Head of caudate nucleus (tissue), 42 donors: ENCODE measurements at regions not wholly inside any gene's neighbourhood (a gene's known extent, or its start where the extent isn't known, plus 50 kb on each side); places are given as distances from the start of the nearest gene placed in this dataset.
"Not testable (repeated sequence)": the region's sequence is repeated elsewhere in the genome, so short reads cannot be mapped to it uniquely, and the experiment has no call there.

Experiments
- DNase-seq, 42 donors: peaks; one replicate each; pipeline versions ENCODE4 v3.0.0 to v3.0.0-alpha.2; 2020 to 2021; ENCODE audit warnings: mixed read lengths in 7 of 42
- intact Hi-C: fragments of 100-400 bp; cut with DNase I; formaldehyde crosslinking; loops from one replicate; pipeline ENCODE4 v1.15.0; 2022

DNA sequence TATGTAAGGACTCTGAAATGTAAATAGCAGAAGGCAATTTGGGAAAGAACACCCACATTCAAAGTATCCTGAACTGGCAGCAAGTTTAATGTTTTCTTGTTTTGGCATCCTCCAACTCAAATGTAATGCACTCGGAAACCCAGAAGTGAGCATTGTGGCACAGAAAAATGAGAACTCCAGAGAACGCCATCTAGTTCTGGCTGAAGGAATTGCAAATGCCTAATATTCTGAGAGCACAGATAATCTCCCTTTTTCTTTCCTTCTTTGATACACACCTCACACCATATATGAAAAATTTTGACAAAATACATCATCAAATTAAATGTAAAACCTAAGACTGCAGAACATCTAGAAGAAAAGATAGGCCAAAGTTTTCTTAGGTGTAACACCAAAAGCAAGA, 52.1 kb downstream of the PWWP3B start:
- DNase-seq = peak in 5 of 42 donors; percentile 1 to 33 (median 2)
- intact Hi-C loops = no loop called here

DNA sequence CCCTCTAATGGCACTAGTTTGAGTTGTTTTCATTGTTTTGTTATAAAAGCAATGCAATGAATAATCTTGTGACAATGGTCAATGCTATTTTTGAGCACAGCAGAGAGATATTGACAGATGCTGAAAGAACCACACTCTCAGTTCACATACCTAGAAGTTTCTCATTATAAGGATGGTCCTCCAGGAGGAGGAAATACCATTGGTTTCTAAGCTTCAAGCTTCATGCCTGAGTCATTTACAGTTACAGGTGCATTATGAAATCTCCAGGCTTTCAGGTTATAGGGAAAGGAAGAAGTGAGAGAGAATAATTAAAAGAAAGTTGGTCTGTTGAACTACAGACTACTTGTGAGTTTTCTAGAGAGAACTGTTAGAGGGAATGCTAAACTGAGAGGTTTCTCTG, 75.3 kb downstream of the PWWP3B start:
- DNase-seq = no peak
- intact Hi-C loops = no loop called here

DNA sequence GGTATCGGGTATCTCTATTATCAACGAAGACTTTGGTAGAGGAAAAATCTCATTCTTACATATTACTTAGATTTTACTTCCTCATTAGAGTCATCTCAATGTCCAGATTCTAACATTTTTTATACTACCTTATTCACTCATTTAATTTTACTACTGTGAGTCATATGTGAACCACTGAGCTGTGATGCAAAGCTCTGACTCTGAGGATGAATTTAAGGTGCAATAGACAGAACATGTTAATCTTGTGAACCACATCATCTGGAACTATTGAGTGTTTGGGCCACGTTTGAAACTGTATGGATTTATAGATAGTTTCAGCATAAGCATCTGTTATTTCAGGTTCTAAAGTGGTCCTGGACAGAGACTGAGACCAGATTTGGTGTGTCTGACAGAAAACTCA, 78.4 kb downstream of the PWWP3B start:
- intact Hi-C loops = no loop called here
- no peak for DNase-seq

DNA sequence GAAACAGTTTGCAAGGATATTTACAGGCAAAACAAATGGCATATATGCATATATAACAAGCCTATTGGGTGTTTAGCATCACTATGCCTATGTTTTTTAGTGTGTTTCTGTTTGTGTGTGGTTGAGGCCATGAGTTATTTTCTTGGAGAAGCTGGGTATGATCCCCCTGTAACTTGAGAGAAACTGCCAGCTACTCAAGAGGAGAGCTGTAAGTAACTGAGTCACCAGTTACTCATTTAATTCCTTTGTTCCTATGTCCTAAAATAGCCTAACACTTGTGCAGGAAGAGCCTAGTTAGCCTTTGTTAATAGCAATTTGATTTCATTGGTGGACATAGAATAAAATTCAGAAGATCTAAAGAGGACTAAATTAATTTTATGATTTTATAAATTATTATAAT, 79.1 kb downstream of the PWWP3B start:
- intact Hi-C loops = no loop called here
- DNase-seq = no peak

DNA sequence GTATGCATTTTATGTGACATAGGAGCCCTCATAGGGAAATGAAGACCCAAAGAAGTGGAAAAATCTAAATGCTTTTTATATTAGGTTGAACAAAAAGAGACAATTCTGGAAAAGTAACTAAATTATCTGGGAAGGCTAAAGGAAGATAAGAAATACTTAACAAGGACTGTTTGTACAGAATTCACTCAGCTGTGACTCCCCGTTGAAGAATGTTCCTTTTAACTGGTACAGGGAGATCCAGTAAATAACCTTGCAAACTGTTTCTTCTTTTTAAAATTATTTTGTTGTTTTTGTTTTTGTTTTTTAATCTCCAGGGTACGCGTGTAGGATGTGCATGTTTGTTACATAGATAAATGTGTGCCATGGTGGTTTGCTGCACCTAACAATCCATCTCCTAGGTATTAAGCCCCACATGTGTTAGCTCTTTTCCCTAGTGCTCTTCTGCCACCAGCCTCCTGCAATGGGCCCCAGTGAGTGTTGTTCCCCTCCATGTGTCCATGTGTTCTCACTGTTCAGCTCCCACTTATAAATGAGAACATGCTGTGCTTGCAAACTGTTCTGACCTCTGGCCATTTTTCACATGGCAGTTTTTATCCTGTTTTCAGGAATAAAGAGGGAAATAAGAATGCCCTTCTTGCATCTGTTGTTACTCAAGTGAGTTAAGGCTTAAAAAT, 81.7 kb downstream of the PWWP3B start:
- intact Hi-C loops = no loop called here

DNA sequence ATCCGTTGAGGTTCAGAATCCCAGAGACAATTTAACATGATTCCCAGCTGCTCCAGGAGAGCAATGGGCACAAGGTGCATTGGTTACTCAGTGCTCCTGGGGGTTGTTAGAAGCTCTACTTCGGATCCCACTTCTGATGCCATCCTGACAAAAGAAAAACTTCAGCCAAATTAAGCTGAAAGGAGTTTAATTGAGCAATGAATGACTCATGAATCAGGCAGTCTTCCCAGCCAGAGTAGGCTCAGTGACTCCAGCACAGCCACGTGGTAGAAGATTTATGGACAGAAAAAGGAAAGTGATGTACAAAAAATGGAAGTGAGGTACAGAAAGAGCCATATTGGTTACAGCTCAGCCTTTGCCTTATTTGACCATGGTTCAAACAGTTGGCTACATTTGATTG, 95.7 kb downstream of the PWWP3B start:
- no peak for DNase-seq
- intact Hi-C loops = no loop called here

More for the DNA sequence above, 81.7 kb downstream of the PWWP3B start:
- no peak for DNase-seq

DNA sequence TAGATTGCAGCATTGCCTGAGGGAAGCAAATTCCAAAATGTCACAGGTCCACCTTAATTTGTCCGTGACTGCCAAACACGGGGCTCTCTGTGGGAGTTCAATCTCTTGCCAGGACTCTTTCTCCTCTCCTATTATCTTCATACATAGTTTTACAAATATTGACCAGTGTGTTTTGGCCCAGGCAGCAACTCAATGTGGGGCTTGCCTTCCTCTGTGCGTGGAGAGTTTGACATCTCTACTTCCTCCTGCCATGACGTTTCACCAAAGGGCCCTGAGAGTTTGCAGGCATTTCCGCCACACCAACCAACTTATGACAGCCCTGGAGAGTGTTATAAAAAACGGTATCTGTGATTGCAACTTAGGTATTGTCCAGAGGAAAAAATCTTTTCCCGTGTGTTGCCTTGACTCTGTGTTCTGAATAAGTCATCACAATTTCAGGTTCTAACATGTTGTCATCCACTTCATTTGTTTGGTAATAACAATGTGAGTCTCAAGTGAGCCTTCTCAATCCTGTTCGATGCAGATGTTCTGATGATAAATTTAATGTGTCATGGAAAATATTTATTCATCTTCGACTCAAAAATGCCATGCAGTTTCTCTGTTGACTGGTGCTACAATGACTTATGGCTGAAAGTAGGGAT, 106.0 kb downstream of the PWWP3B start:
- DNase-seq, intact Hi-C loops: not testable (repeated sequence)

DNA sequence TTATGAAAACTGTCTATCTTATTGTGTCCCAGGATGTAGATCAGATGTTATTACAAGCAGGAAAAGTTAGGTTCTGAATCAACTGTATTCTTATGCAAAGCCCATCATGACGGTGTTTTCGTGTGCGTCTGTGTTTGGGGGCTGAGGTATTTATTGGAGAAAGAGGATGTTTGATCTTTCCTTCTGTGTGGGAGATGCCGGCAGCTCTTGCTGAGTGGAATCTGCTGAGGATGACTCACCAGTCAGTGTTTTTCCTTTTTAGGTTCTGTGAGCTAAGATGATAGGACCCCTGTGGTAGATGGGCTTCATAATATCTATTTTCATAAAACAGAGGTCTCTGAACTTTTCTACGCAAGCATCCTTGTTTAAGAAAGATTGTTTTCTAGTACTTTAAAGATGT, 107.1 kb downstream of the PWWP3B start:
- DNase-seq, intact Hi-C loops: not testable (repeated sequence)

DNA sequence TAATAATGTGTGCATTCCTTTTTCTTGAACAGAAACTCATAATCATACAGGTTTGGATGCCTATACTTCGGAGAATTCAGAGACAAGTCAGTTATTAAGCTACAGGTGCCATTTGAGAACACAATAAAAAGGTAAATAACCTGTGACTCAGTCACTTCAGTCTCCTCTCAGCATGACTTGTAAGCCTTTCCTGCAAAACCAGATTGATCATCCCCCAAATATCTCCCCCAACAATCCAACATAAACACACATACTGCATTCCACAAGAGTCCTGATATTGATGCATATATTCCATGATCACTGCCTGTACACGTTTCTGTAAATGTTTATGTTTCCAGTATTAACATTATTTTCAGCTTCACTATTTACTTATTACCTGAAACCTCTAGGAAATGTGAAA, 110.8 kb downstream of the PWWP3B start:
- intact Hi-C loops = no loop called here
- no peak for DNase-seq

DNA sequence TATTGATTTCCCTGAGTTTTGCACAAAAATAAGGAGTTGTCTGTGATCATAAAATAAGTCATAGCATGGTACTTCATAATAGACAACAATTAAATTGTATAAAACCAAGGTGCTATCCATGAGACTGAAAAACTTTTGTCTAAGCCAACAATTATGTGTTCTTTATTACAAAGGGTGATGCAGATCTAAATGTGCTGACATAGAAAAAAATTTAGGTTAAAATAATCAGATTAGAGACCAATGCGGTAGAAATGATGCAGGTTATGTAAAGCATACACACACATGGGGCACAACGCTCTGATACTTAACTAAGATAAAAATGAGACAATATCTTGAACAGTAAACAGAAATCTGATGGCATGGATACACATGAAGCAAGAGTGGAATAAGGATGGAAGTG, 113.3 kb downstream of the PWWP3B start:
- intact Hi-C loops = no loop called here
- no peak for DNase-seq

DNA sequence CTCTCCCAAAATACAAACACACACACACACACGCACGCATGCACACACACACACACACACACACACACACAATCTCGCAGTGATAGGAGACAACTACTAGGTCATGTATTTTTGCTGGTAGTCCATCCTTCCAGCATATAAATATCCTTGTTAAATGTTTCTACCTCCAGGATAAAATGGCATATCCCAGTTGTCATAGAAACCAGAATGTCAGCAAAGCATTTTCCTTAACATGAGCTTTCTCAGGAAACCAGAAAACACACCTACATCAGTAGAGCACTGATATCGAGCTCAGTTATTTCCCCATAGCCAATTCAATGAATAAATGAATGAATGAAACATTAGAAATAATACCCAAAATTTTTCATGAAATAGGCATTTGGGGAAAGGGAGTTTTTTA, 115.7 kb downstream of the PWWP3B start:
- intact Hi-C loops = no loop called here
- no peak for DNase-seq

DNA sequence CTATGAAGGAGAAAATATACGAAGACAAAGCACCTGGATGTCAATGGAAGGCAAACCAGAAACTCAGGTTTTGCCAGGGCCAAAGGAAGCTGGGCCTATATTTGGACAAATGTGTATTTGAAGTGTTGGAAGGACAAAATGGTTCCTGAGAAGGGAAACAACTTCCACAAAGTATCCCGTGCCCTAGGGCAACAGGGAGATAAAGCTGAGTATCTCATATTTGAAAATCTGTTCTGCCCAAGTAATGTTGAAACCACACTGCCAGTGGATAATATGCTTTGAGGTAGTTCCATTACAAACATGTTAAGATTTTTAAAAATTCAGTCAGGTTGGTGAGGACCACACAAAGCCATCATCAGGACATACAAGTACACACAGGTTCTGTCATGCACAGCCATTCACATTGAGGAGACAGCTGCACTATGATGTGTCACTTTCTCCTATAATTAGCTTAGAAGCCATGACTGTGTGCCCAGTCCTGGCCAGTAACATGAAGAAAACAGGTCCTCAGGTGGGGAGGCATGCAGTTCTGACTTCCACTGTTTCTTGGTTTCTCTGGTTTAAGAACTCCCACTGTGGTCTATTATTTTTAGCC, 116.4 kb downstream of the PWWP3B start:
- intact Hi-C loops = no loop called here
- no peak for DNase-seq

DNA sequence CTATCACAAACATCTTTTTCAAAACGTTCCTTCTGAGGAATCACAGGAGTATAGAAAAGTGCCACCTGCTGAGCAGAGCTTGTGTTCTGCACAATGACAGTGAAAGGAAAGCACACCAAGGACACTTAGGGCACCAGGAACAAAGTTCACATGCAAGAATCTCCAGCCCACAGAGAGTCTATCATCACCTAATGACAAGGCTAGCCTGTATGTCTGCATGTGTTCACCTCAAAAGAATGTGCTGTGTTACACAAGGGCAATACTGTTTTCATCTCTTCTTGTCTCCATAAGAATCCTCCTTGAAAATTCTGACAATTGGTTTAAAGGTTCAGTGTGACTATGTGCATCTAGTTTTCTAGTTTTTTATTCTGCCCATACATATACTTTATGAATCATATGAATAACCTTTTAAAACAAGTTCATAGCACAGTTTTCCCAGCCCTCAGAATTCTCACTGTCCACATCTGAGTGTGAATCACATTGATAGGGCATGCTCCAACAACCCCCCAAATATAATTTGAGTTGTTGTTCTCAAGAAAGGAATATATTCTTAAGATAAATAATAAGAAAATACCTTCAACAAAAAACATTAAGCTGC, 118.0 kb downstream of the PWWP3B start:
- intact Hi-C loops = no loop called here
- no peak for DNase-seq

DNA sequence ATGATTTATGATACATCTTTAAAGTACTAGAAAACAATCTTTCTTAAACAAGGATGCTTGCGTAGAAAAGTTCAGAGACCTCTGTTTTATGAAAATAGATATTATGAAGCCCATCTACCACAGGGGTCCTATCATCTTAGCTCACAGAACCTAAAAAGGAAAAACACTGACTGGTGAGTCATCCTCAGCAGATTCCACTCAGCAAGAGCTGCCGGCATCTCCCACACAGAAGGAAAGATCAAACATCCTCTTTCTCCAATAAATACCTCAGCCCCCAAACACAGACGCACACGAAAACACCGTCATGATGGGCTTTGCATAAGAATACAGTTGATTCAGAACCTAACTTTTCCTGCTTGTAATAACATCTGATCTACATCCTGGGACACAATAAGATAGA, 122.7 kb downstream of the PWWP3B start:
- DNase-seq, intact Hi-C loops: not testable (repeated sequence)

DNA sequence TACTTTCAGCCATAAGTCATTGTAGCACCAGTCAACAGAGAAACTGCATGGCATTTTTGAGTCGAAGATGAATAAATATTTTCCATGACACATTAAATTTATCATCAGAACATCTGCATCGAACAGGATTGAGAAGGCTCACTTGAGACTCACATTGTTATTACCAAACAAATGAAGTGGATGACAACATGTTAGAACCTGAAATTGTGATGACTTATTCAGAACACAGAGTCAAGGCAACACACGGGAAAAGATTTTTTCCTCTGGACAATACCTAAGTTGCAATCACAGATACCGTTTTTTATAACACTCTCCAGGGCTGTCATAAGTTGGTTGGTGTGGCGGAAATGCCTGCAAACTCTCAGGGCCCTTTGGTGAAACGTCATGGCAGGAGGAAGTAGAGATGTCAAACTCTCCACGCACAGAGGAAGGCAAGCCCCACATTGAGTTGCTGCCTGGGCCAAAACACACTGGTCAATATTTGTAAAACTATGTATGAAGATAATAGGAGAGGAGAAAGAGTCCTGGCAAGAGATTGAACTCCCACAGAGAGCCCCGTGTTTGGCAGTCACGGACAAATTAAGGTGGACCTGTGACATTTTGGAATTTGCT, 123.8 kb downstream of the PWWP3B start:
- intact Hi-C loops, DNase-seq: not testable (repeated sequence)

DNA sequence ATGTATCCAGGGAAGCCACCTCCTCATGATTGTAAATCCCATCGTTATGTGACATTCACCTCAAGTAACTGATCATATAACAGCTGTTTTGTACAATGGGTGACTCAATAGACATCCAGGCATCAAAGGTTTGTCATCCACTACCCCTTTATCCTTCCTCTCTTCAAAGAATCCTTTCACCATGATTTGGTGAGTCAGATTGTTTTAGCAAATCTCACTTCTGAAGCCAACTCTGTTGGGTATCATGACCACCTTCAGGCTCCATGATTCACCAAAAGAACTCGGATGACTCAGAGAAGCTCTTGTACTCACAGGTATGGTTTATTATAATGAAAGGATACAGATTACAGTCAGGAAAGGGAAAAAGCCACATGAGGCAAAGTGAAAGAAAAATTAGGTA, 132.1 kb downstream of the PWWP3B start:
- intact Hi-C loops = no loop called here
- DNase-seq = no peak

DNA sequence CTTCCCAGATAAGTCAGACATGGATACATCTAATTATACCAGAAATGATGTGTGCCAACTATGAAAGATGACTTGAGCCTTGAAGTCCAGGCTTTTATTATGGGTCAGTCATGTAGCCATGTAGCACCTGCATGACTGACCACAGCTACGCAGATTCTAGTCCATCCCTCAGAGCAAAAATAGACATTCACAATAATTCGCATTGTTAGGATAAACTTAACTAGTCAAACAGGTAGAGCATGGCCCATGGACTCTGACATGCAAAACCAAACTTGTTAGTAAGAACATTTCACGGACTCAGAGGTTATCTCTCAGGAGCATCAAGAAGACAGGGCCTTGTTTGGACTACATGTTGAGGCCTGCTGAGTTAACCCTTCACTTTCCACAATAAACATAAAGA, 132.6 kb downstream of the PWWP3B start:
- DNase-seq = no peak
- intact Hi-C loops = no loop called here

DNA sequence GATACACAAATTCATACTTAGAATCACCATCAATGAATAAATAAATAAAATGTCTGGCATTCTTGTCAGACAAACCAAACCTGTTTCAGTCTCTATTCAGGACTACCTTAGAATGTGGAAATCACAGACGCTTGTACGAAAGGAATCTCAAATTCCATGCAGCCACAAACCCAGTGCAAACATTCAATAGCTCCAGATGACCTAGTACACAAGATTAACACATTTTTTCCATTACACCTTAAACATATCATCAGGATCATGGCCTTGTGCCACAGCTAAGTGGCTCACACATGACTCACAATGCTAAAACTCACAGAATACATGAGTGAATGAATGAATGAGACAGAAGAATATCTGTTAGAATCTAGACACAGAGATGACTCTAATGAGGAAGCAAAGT, 134.2 kb downstream of the PWWP3B start:
- intact Hi-C loops = no loop called here
- DNase-seq = no peak

DNA sequence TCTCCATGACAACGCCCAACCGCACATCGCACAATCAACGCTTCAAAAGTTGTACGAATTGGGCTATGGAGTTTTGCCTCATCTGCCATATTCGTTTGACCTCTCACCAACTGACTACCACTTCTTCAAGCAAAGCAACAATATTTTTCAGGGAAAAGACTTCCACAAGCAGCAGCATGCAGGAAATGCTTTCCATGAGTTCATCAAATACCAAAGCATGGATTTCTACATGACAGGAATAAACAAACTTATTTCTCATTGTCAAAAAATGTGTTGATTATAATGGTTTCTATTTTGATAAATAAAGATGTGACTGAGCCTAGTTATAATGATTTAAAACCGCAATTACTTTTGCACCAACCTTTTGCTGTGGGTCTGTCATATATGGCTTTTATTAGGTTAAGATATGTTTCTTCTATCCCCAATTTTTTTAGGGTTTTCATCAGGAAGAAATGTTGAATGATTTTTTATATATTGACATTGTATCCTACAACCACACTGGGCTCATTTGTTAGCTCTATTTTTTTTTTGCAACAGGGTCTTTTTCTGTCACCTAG, 138.4 kb downstream of the PWWP3B start:
- no peak for DNase-seq
- intact Hi-C loops = no loop called here

DNA sequence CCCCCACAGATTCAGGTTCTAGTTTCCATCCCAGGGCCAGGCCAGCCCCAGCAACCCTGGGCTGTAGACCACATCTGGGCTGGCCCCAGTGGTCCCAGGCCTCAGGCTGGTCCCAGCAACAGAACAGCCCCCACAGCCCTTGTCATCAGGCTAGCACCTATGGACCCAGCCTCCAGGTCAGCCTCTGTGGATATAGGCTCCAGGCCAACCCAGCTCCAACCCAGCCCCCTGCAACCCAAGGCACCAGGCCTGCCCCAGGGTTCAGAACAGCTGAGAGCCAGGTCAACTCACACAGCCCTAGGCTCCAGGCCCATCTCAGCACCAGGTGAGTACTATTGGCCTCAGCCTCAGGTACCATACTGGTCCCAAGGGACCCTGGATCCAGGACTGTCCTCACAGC, 155.3 kb downstream of the PWWP3B start:
- intact Hi-C loops = no loop called here
- DNase-seq = no peak
